ENCODE measurements at regions not wholly inside any gene's neighbourhood (a gene's known extent, or its start where the extent isn't known, plus 50 kb on each side); places are given as distances from the start of the nearest gene placed in this dataset.

DNA sequence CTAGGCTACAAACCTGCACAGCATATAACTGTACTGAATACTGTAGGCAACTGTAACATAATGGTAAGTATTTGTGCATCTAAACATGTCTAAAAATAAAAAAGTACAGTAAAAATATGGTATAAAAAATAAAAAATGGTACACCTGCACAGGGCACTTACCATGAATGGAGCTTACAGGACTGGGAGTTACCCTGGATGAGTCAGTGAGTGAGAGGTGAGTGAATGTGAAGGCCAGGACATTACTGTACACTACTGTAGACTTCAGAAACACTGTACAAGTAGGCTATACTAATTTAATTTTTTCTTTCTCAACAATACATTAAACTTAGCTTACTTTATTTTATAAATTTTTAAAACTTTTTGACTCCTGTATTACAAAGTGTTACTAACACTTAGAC lies 265.3 kb downstream of the KLF13 start:
- TF ChIP-seq CTCF (IDR thresholded peaks at IDR 0.05; ENCODE audit: low read depth, low read length), result no peak
- TF ChIP-seq EZH2phosphoT487 (IDR thresholded peaks at IDR 0.05; ENCODE audit: low read depth), result no peak
